A549 (cell line): ENCODE measurements at regions not wholly inside any gene's neighbourhood (a gene's known extent, or its start where the extent isn't known, plus 50 kb on each side); places are given as distances from the start of the nearest gene placed in this dataset.

ENCODE experiments used
- EP300 ChIP-seq, 2 experiments: fragments of >200 bp; sonication (Bioruptor Twin); formaldehyde crosslinking; IDR thresholded peaks; 2 replicates in 1 of 2; 3 replicates in 1 of 2; pipeline ENCODE4 v1.6.1; 2016 to 2017
- SMC3 ChIP-seq: fragments of >200 bp; sonication (Bioruptor Twin); formaldehyde crosslinking; IDR thresholded peaks from 3 replicates; pipeline ENCODE4 v1.6.1; 2018; ENCODE audit warnings: inconsistent platforms

DNA sequence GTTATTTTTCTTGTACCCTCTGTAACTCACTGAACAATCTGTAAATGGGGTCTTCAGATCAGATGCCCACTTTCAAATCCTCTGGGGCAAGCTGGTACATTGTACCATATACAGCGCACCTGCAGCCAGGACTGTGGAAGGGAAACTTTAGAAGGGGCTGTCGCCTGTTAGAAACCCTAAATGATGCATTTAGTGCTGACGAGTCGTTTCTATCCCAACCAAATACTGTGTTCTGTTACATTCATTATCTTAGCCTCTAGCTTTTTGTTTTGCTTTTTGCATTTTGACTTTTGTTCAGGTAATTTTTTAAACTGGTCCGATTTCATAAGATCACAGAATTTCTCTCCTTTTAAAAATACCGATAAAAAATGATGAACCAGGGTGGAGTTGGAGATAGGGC lies 66.4 kb upstream of the AGA start:
- TF ChIP-seq EP300 (IDR thresholded peaks at IDR 0.05) (no peak), SMC3 (no peak)
